ENCODE measurements at regions not wholly inside any gene's neighbourhood (a gene's known extent, or its start where the extent isn't known, plus 50 kb on each side); places are given as distances from the start of the nearest gene placed in this dataset.
A peak's percentile ranks its signal among the peaks of the same experiment; 100 is the strongest.

DNA sequence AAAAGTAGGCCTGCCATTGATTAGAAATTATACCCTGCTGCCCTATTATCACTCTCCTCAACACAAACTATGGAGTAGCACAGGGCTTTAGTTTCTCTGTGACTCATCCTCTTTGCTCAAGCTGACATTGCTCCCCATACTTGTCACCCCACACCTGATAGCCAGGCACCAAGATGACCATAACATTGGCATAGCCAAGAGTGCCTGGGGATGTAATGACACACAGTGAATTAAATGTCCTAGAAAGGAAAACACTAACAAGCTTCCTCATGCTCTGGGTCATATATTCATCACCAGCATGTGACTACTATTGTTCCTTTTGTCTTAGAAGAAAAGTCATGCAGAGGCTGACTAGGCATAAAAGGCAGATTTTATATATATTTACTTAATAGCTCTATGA lies 137.8 kb upstream of the RND3 start:
- H3K27ac ChIP-seq = no peak overlapping the region
- TF ChIP-seq, protein P1, sequence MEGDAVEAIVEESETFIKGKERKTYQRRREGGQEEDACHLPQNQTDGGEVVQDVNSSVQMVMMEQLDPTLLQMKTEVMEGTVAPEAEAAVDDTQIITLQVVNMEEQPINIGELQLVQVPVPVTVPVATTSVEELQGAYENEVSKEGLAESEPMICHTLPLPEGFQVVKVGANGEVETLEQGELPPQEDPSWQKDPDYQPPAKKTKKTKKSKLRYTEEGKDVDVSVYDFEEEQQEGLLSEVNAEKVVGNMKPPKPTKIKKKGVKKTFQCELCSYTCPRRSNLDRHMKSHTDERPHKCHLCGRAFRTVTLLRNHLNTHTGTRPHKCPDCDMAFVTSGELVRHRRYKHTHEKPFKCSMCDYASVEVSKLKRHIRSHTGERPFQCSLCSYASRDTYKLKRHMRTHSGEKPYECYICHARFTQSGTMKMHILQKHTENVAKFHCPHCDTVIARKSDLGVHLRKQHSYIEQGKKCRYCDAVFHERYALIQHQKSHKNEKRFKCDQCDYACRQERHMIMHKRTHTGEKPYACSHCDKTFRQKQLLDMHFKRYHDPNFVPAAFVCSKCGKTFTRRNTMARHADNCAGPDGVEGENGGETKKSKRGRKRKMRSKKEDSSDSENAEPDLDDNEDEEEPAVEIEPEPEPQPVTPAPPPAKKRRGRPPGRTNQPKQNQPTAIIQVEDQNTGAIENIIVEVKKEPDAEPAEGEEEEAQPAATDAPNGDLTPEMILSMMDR (conservative IDR thresholded peaks at IDR 0.05) = no peak
- no peak for TF ChIP-seq EZH2 (IDR thresholded peaks at IDR 0.05; ENCODE audit: low read depth)
- H3K9me2 ChIP-seq (ENCODE audit: insufficient read depth) = no peaks in the 10 kb centered on the region
- H3F3A ChIP-seq (ENCODE audit: insufficient read depth, low read depth) = no peaks in the 10 kb centered on the region
- peaks cover 8% of the 10 kb centered on the region for H3K4me1 ChIP-seq (replicated peaks; ENCODE audit: insufficient read depth)
- ChIA-PET CTCF (no interaction called here), POLR2A (ENCODE audit: unreplicated experiment) (no interaction called here)
- no peak overlapping the region for H2AFZ ChIP-seq
- no peaks in the 10 kb centered on the region for H4K20me1 ChIP-seq (ENCODE audit: insufficient read depth)
- no peaks in the 10 kb centered on the region for H3K36me3 ChIP-seq (ENCODE audit: low read depth)
- H3K9me3 ChIP-seq (ENCODE audit: insufficient read depth, low read depth) = no peaks in the 10 kb centered on the region; the same call in 1 of the 2 replicates
- DNase-seq = peak in 1 of 2 experiments; percentile 51
- no peak overlapping the region for H3K4me2 ChIP-seq
- no TSS peak for BruUV-seq (replicated peaks)
- no peaks in the 10 kb centered on the region for H3K79me2 ChIP-seq (ENCODE audit: low read depth)
- intact Hi-C loops (cut with micrococcal nuclease; ENCODE audit: unreplicated experiment) = no loop called here
- no peaks in the 10 kb centered on the region for H3K27me3 ChIP-seq (ENCODE audit: insufficient read depth, low read depth)
- H3K4me3 ChIP-seq = no peak overlapping the region

DNA sequence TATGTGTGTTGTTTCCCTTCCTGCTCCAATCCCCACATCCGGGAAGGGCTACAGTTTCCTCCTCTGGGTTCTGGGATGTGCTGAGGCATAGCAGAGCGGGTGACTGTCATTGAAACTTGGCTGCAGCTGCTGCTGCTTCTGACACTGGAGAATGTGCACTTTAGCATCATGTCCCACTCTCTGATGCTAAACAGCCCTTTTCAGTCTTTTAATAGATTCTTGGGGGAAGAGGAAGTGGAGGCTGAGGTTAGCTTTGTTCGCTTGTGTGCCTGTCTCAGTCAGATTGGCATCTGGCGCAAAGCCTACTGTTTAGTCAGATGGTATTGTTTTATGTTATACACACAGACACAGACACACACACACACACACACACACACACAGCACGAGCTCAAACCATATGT lies 136.5 kb upstream of the RND3 start:
- BruUV-seq (replicated peaks) = no TSS peak
- Histone ChIP-seq H3K9me3 (ENCODE audit: insufficient read depth, low read depth) (no peaks in the 10 kb centered on the region; the same call in 1 of the 2 replicates), H3K36me3 (ENCODE audit: low read depth) (no peaks in the 10 kb centered on the region), H2AFZ (no peak overlapping the region), H3K4me3 (no peak overlapping the region), H3K9me2 (ENCODE audit: insufficient read depth) (no peaks in the 10 kb centered on the region), H3K4me1 (replicated peaks; ENCODE audit: insufficient read depth) (peaks cover 17% of the 10 kb centered on the region), H3K4me2 (no peak overlapping the region), H3F3A (ENCODE audit: insufficient read depth, low read depth) (no peaks in the 10 kb centered on the region), H3K79me2 (ENCODE audit: low read depth) (no peaks in the 10 kb centered on the region), H4K20me1 (ENCODE audit: insufficient read depth) (no peaks in the 10 kb centered on the region), H3K27me3 (ENCODE audit: insufficient read depth, low read depth) (no peaks in the 10 kb centered on the region), H3K27ac (no peak overlapping the region)
- TF ChIP-seq, protein P1 (conservative IDR thresholded peaks at IDR 0.05) = no peak
- TF ChIP-seq EZH2 (IDR thresholded peaks at IDR 0.05; ENCODE audit: low read depth) = no peak
- intact Hi-C loops (cut with micrococcal nuclease; ENCODE audit: unreplicated experiment) = loop anchor here (5.0 kb wide), 1 partner anchor 613 kb away; no protein-coding TSS in a partner anchor
- ChIA-PET POLR2A (ENCODE audit: unreplicated experiment) (no interaction called here), CTCF (interaction anchor here (0.6 kb wide), 1 partner anchor 61 kb away, joined by 3 read pairs; no protein-coding TSS in a partner anchor)
- no peak for DNase-seq

DNA sequence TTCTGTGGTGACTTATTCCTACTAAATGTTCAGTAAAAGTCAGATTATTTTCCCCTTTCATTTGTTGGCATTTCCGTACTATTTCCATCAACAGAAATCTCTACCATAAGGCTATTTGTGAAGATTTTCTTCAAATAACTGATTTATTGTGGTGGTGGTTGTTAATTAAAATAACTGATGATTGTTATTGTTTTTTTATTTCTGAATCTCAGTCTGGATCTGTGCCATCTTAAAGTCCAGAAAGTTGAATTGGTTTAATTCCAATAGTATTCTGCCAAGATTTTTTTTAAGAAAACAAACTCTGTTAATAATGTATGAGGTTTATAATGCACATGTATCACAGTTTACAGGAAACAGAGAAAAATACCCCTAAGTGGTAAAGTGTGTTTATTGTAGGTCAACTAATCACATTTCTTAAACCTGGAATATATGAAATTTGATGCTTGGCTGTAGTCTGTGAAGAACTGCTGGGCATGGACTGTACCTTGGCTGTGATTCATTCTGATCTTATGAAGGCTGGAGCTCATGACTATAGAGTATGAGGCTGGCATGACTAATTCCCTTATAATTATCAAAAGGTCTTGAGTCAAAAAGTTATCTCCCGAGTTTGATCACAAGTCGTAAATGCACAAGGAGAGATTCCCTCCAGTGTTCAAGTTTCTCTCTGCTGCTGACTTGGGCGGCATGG lies 134.2 kb upstream of the RND3 start:
- Histone ChIP-seq H4K20me1 (ENCODE audit: insufficient read depth) (no peaks in the 10 kb centered on the region), H3K27ac (peak overlapping the region; percentile 43; the same call in 1 of the 2 replicates), H3K9me3 (ENCODE audit: insufficient read depth, low read depth) (no peaks in the 10 kb centered on the region; the same call in 1 of the 2 replicates), H3K36me3 (ENCODE audit: low read depth) (no peaks in the 10 kb centered on the region), H3K4me1 (replicated peaks; ENCODE audit: insufficient read depth) (peaks cover 17% of the 10 kb centered on the region), H3K27me3 (ENCODE audit: insufficient read depth, low read depth) (no peaks in the 10 kb centered on the region), H3K4me2 (no peak overlapping the region), H3K79me2 (ENCODE audit: low read depth) (no peaks in the 10 kb centered on the region), H3K4me3 (no peak overlapping the region), H3K9me2 (ENCODE audit: insufficient read depth) (no peaks in the 10 kb centered on the region), H3F3A (ENCODE audit: insufficient read depth, low read depth) (no peaks in the 10 kb centered on the region), H2AFZ (no peak overlapping the region)
- peak; percentile 8 to 58 for DNase-seq
- BruUV-seq (replicated peaks) = no TSS peak
- TF ChIP-seq, protein P1 (conservative IDR thresholded peaks at IDR 0.05) = no peak
- TF ChIP-seq EZH2 (IDR thresholded peaks at IDR 0.05; ENCODE audit: low read depth) = no peak
- CTCF ChIA-PET = no interaction called here
- POLR2A ChIA-PET (ENCODE audit: unreplicated experiment) = no interaction called here
- intact Hi-C loops (cut with micrococcal nuclease; ENCODE audit: unreplicated experiment) = loop anchor here (5.0 kb wide), 1 partner anchor 616 kb away; no protein-coding TSS in a partner anchor

Data from PC-9 (cell line).